H1 (cell line): ENCODE measurements at regions not wholly inside any gene's neighbourhood (a gene's known extent, or its start where the extent isn't known, plus 50 kb on each side); places are given as distances from the start of the nearest gene placed in this dataset.

ENCODE experiments used
- ATF2 ChIP-seq: IDR thresholded peaks from 2 replicates; pipeline ENCODE4 v1.6.1; 2012; ENCODE audit warnings: low read length, inconsistent platforms
- HDAC2 ChIP-seq, 2 experiments: fragments of 300-600 bp in 1 of 2; sonication (generic) in 1 of 2; IDR thresholded peaks; 2 replicates each; pipeline ENCODE4 v1.6.1; 2011 to 2012; ENCODE audit warnings: low read depth in 2 of 2, low read length in 2 of 2, mild to moderate bottlenecking in 2 of 2, moderate library complexity in 2 of 2, borderline replicate concordance in 1 of 2, inconsistent platforms in 1 of 2
- HDAC6 ChIP-seq: IDR thresholded peaks from one replicate; pipeline ENCODE4 v1.7.1; 2012; ENCODE audit warnings: low read depth, mild to moderate bottlenecking, inconsistent platforms, low read length, moderate library complexity
- KDM5A ChIP-seq: fragments of 200-600 bp; IDR thresholded peaks from 2 replicates; pipeline ENCODE4 v1.7.1; 2012; ENCODE audit warnings: mild to moderate bottlenecking, low read length, inconsistent platforms, mixed read lengths
- POLR2A ChIP-seq, 2 experiments: IDR thresholded peaks; 1 replicate in 1 of 2; 2 replicates in 1 of 2; pipeline ENCODE4 v1.6.1; 2011; ENCODE audit warnings: low read depth in 2 of 2, low read length in 2 of 2, mild to moderate bottlenecking in 2 of 2; ENCODE audit errors: control extremely low read depth in 1 of 2
- SP2 ChIP-seq: IDR thresholded peaks from 2 replicates; pipeline ENCODE4 v1.6.1; 2012; ENCODE audit warnings: mild to moderate bottlenecking, low read length, inconsistent platforms
- SP4 ChIP-seq: IDR thresholded peaks from 2 replicates; pipeline ENCODE4 v1.6.1; 2012; ENCODE audit warnings: low read length, inconsistent platforms

GRCh38 chr6:17032590-17032987 lies 69.3 kb upstream of the STMND1 start (continued):
- no peak for TF ChIP-seq KDM5A
- no peak for TF ChIP-seq SP4
- TF ChIP-seq HDAC6 = no peak
- TF ChIP-seq SP2 = no peak
- no peak for TF ChIP-seq POLR2A (IDR thresholded peaks at IDR 0.05; ENCODE audit: control extremely low read depth in 1 of 2, low read depth in 2 of 2, low read length in 2 of 2)
- no peak for TF ChIP-seq ATF2
- no peak for TF ChIP-seq HDAC2 (IDR thresholded peaks at IDR 0.05; ENCODE audit: borderline replicate concordance in 1 of 2, low read depth in 2 of 2, low read length in 2 of 2)
